ENCODE measurements at regions not wholly inside any gene's neighbourhood (a gene's known extent, or its start where the extent isn't known, plus 50 kb on each side); places are given as distances from the start of the nearest gene placed in this dataset.

GRCh38 chr7:145276118-145276517 lies 440.3 kb upstream of the TPK1 start:
- intact Hi-C loops (cut with DNase I) = no loop called here
- Histone ChIP-seq H3K4me1 (ENCODE audit: insufficient read depth) (no peaks in the 10 kb centered on the region), H3K36me3 (no peaks in the 10 kb centered on the region), H3K27ac (no peak overlapping the region), H3K9me3 (no peaks in the 10 kb centered on the region), H3K27me3 (no peaks in the 10 kb centered on the region), H3K4me3 (no peak overlapping the region)
- TF ChIP-seq EP300 (IDR thresholded peaks at IDR 0.05) = no peak
- TF ChIP-seq, protein P1, sequence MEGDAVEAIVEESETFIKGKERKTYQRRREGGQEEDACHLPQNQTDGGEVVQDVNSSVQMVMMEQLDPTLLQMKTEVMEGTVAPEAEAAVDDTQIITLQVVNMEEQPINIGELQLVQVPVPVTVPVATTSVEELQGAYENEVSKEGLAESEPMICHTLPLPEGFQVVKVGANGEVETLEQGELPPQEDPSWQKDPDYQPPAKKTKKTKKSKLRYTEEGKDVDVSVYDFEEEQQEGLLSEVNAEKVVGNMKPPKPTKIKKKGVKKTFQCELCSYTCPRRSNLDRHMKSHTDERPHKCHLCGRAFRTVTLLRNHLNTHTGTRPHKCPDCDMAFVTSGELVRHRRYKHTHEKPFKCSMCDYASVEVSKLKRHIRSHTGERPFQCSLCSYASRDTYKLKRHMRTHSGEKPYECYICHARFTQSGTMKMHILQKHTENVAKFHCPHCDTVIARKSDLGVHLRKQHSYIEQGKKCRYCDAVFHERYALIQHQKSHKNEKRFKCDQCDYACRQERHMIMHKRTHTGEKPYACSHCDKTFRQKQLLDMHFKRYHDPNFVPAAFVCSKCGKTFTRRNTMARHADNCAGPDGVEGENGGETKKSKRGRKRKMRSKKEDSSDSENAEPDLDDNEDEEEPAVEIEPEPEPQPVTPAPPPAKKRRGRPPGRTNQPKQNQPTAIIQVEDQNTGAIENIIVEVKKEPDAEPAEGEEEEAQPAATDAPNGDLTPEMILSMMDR (IDR thresholded peaks at IDR 0.05) = no peak
- no peak for TF ChIP-seq POLR2A (IDR thresholded peaks at IDR 0.05)
- DNase-seq = no peak

GRCh38 chr7:145269418-145270161 lies 433.7 kb upstream of the TPK1 start:
- intact Hi-C loops (cut with DNase I) = no loop called here
- no peak overlapping the region for H3K4me3 ChIP-seq
- no peak for TF ChIP-seq EP300 (IDR thresholded peaks at IDR 0.05)
- TF ChIP-seq, protein P1 (IDR thresholded peaks at IDR 0.05) = no peak
- H3K36me3 ChIP-seq = no peaks in the 10 kb centered on the region
- no peak overlapping the region for H3K27ac ChIP-seq
- H3K9me3 ChIP-seq = no peaks in the 10 kb centered on the region
- no peaks in the 10 kb centered on the region for H3K4me1 ChIP-seq (ENCODE audit: insufficient read depth)
- no peaks in the 10 kb centered on the region for H3K27me3 ChIP-seq
- DNase-seq = no peak
- 85 to 88% (median 87%) methylated on average over 27 to 28 of the region's 28 CpGs for WGBS, 3 donors

GRCh38 chr7:145265180-145265579 lies 429.3 kb upstream of the TPK1 start:
- WGBS, 3 donors = 59 to 62% (median 61%) methylated on average over 4 of the region's 4 CpGs
- intact Hi-C loops (cut with DNase I) = no loop called here
- H3K27ac ChIP-seq = no peak overlapping the region
- no peaks in the 10 kb centered on the region for H3K36me3 ChIP-seq
- no peaks in the 10 kb centered on the region for H3K4me1 ChIP-seq (ENCODE audit: insufficient read depth)
- DNase-seq = no peak
- TF ChIP-seq EP300 (IDR thresholded peaks at IDR 0.05) = no peak
- no peak for TF ChIP-seq POLR2A (IDR thresholded peaks at IDR 0.05)
- TF ChIP-seq, protein P1 (IDR thresholded peaks at IDR 0.05) = no peak
- H3K27me3 ChIP-seq = no peaks in the 10 kb centered on the region
- H3K9me3 ChIP-seq = no peaks in the 10 kb centered on the region
- no peak overlapping the region for H3K4me3 ChIP-seq

DNA sequence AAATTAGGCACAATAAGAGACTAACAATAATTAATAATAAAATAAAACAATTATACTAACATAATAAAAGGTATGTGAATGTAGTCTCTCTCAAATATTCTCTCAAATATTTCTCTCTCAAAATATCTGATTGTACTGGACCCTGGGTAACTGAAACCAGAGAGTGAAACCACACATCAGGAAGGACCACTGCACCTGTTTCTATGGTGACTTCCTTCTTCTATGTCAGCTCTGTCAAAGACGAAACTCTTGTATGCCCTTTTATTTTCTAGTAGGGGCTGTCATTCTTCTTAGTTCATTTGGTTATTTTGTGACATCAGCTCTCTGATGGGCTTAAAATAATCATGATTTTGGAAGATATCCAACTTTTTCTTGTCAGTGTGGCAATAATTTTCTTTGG lies 428.0 kb upstream of the TPK1 start:
- 0 to 42% (median 37%) methylated on average over 1 of the region's 1 CpG for WGBS, 3 donors
- Histone ChIP-seq H3K36me3 (no peaks in the 10 kb centered on the region), H3K4me1 (ENCODE audit: insufficient read depth) (no peaks in the 10 kb centered on the region), H3K9me3 (no peaks in the 10 kb centered on the region), H3K27ac (no peak overlapping the region), H3K27me3 (no peaks in the 10 kb centered on the region), H3K4me3 (no peak overlapping the region)
- TF ChIP-seq POLR2A (IDR thresholded peaks at IDR 0.05) (no peak), EP300 (IDR thresholded peaks at IDR 0.05) (no peak)
- TF ChIP-seq, protein P1 (IDR thresholded peaks at IDR 0.05) = no peak
- DNase-seq = no peak
- intact Hi-C loops (cut with DNase I) = no loop called here
